ENCODE measurements at regions not wholly inside any gene's neighbourhood (a gene's known extent, or its start where the extent isn't known, plus 50 kb on each side); places are given as distances from the start of the nearest gene placed in this dataset.

DNA sequence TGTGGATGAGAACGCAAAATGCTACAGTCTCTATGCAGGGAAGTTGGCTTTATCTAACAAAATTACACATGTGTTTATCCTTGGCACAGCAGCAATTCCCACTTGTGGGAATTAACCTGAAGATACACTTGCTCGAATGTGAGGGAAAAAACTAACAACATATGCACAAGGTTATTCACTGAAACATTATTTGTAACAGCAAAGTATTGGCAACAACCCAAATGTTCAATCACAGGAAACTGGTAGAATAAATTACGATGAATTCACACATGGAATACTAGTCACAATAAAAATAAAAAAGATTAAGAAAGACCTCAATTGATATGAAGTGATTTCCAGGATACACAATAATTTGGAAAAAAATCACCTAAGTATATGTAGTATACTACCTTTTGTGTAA is 68.1 kb upstream of the OGFRL1 start:
- H3K36me3 ChIP-seq (ENCODE audit: insufficient read depth, low read length): no peaks in the 10 kb centered on the region
- H3K4me2 ChIP-seq (ENCODE audit: insufficient read depth, low read length): no peak overlapping the region
- no peaks in the 10 kb centered on the region for H4K20me1 ChIP-seq (ENCODE audit: insufficient read depth, low read length)
- H3K9ac ChIP-seq (ENCODE audit: low read depth, low read length): no peak overlapping the region
- TF ChIP-seq EZH2 (IDR thresholded peaks at IDR 0.05; ENCODE audit: borderline replicate concordance, low read depth, low read length, severe bottlenecking): no peak
- TF ChIP-seq, protein P1, sequence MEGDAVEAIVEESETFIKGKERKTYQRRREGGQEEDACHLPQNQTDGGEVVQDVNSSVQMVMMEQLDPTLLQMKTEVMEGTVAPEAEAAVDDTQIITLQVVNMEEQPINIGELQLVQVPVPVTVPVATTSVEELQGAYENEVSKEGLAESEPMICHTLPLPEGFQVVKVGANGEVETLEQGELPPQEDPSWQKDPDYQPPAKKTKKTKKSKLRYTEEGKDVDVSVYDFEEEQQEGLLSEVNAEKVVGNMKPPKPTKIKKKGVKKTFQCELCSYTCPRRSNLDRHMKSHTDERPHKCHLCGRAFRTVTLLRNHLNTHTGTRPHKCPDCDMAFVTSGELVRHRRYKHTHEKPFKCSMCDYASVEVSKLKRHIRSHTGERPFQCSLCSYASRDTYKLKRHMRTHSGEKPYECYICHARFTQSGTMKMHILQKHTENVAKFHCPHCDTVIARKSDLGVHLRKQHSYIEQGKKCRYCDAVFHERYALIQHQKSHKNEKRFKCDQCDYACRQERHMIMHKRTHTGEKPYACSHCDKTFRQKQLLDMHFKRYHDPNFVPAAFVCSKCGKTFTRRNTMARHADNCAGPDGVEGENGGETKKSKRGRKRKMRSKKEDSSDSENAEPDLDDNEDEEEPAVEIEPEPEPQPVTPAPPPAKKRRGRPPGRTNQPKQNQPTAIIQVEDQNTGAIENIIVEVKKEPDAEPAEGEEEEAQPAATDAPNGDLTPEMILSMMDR (IDR thresholded peaks at IDR 0.05; ENCODE audit: borderline replicate concordance, extremely low read depth, low read length, poor library complexity, severe bottlenecking): no peak
- H3K4me3 ChIP-seq (ENCODE audit: low read depth in 1 of 2, low read length in 2 of 2): no peak overlapping the region
- no peaks in the 10 kb centered on the region for H3K27me3 ChIP-seq (ENCODE audit: insufficient read depth, low read length, poor library complexity)
- no peaks in the 10 kb centered on the region for H3K4me1 ChIP-seq (ENCODE audit: insufficient read depth, low read length)
- no peak overlapping the region for H2AFZ ChIP-seq (ENCODE audit: low read depth, low read length)
- no peak for DNase-seq
- H3K79me2 ChIP-seq (ENCODE audit: insufficient read depth, low read length): no peaks in the 10 kb centered on the region
- H3K27ac ChIP-seq (ENCODE audit: low read length): no peak overlapping the region
- no peak for ATAC-seq (ENCODE audit: insufficient read depth, low read depth)
- no peaks in the 10 kb centered on the region for H3K9me3 ChIP-seq (ENCODE audit: insufficient read depth, low read length, severe bottlenecking)

DNA sequence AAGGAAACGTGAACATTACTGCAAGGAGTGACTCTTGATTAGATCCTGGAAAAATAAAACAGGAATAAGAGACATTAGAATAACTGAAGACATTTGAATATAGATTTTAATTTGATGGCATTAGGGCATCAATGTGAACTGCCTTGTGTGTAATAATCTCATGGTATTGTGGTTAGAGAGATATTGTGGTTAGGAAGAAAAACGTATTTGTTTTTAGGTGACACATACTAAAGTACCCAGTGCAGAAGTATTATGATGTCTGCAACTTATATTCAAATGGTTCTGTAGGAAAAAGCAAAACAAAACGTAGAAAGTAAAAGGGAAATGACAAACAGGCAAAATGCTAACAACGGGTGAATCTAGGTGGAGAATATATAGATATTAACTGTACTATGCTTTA is 65.9 kb upstream of the OGFRL1 start:
- no peak for ATAC-seq (ENCODE audit: insufficient read depth, low read depth)
- Histone ChIP-seq H3K9ac (ENCODE audit: low read depth, low read length) (no peak overlapping the region), H3K4me3 (ENCODE audit: low read depth in 1 of 2, low read length in 2 of 2) (no peak overlapping the region), H3K36me3 (ENCODE audit: insufficient read depth, low read length) (no peaks in the 10 kb centered on the region), H2AFZ (ENCODE audit: low read depth, low read length) (no peak overlapping the region), H3K27ac (ENCODE audit: low read length) (no peak overlapping the region), H3K4me2 (ENCODE audit: insufficient read depth, low read length) (no peak overlapping the region), H3K9me3 (ENCODE audit: insufficient read depth, low read length, severe bottlenecking) (no peaks in the 10 kb centered on the region), H3K4me1 (ENCODE audit: insufficient read depth, low read length) (no peaks in the 10 kb centered on the region), H3K79me2 (ENCODE audit: insufficient read depth, low read length) (no peaks in the 10 kb centered on the region), H4K20me1 (ENCODE audit: insufficient read depth, low read length) (no peaks in the 10 kb centered on the region), H3K27me3 (ENCODE audit: insufficient read depth, low read length, poor library complexity) (no peaks in the 10 kb centered on the region)
- no peak for DNase-seq
- TF ChIP-seq, protein P1 (IDR thresholded peaks at IDR 0.05; ENCODE audit: borderline replicate concordance, extremely low read depth, low read length, poor library complexity, severe bottlenecking): no peak
- TF ChIP-seq EZH2 (IDR thresholded peaks at IDR 0.05; ENCODE audit: borderline replicate concordance, low read depth, low read length, severe bottlenecking): no peak

DNA sequence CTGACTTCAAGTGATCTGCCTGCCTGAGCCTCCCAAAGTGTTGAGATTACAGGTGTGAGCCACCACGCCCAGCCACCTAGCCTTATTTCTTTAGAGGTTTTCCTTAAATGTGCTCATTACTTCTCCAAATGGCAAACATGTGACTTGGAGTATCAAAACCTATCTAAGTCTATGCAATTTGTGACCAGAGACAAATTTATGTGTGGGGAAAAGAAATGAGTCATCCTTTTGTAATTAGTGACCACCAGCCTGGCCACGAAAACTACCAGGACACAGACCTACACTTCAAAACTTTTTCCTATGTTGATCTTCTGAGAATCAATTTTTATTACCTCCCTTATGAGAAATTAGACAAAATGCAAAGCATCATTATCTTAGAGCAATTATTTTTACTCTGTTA is 64.6 kb upstream of the OGFRL1 start:
- H3K36me3 ChIP-seq (ENCODE audit: insufficient read depth, low read length): no peaks in the 10 kb centered on the region
- no peaks in the 10 kb centered on the region for H3K4me1 ChIP-seq (ENCODE audit: insufficient read depth, low read length)
- H3K9me3 ChIP-seq (ENCODE audit: insufficient read depth, low read length, severe bottlenecking): no peaks in the 10 kb centered on the region
- no peak overlapping the region for H2AFZ ChIP-seq (ENCODE audit: low read depth, low read length)
- no peak overlapping the region for H3K27ac ChIP-seq (ENCODE audit: low read length)
- H3K9ac ChIP-seq (ENCODE audit: low read depth, low read length): no peak overlapping the region
- no peaks in the 10 kb centered on the region for H4K20me1 ChIP-seq (ENCODE audit: insufficient read depth, low read length)
- TF ChIP-seq, protein P1 (IDR thresholded peaks at IDR 0.05; ENCODE audit: borderline replicate concordance, extremely low read depth, low read length, poor library complexity, severe bottlenecking): no peak
- no peak for TF ChIP-seq EZH2 (IDR thresholded peaks at IDR 0.05; ENCODE audit: borderline replicate concordance, low read depth, low read length, severe bottlenecking)
- DNase-seq: no peak
- no peaks in the 10 kb centered on the region for H3K27me3 ChIP-seq (ENCODE audit: insufficient read depth, low read length, poor library complexity)
- H3K79me2 ChIP-seq (ENCODE audit: insufficient read depth, low read length): no peaks in the 10 kb centered on the region
- H3K4me3 ChIP-seq (ENCODE audit: low read depth in 1 of 2, low read length in 2 of 2): no peak overlapping the region
- no peak overlapping the region for H3K4me2 ChIP-seq (ENCODE audit: insufficient read depth, low read length)
- no peak for ATAC-seq (ENCODE audit: insufficient read depth, low read depth)

DNA sequence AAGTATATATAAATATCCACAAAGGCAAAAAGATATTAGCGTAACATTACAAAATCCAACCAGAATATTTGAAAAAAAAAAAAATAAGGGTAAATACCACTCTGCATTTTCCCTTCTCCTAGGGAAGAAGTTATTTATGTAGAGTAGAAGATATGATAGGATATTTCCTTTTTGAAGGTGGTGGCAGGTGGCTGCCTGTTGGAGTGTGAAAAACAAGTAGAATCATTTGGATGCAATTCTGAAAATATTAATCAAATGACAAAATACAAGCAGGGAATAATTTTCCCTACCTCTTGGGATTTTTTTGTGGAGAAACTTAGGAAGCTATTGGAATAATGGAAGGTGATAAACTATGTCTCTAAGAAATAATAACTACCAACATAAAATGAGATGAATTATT is 62.5 kb upstream of the OGFRL1 start:
- no peaks in the 10 kb centered on the region for H3K36me3 ChIP-seq (ENCODE audit: insufficient read depth, low read length)
- DNase-seq: no peak
- H3K4me2 ChIP-seq (ENCODE audit: insufficient read depth, low read length): no peak overlapping the region
- H3K4me1 ChIP-seq (ENCODE audit: insufficient read depth, low read length): no peaks in the 10 kb centered on the region
- TF ChIP-seq, protein P1 (IDR thresholded peaks at IDR 0.05; ENCODE audit: borderline replicate concordance, extremely low read depth, low read length, poor library complexity, severe bottlenecking): no peak
- TF ChIP-seq EZH2 (IDR thresholded peaks at IDR 0.05; ENCODE audit: borderline replicate concordance, low read depth, low read length, severe bottlenecking): no peak
- H3K27ac ChIP-seq (ENCODE audit: low read length): no peak overlapping the region
- H4K20me1 ChIP-seq (ENCODE audit: insufficient read depth, low read length): no peaks in the 10 kb centered on the region
- no peaks in the 10 kb centered on the region for H3K27me3 ChIP-seq (ENCODE audit: insufficient read depth, low read length, poor library complexity)
- H3K4me3 ChIP-seq (ENCODE audit: low read depth in 1 of 2, low read length in 2 of 2): no peak overlapping the region
- no peaks in the 10 kb centered on the region for H3K79me2 ChIP-seq (ENCODE audit: insufficient read depth, low read length)
- H3K9me3 ChIP-seq (ENCODE audit: insufficient read depth, low read length, severe bottlenecking): no peaks in the 10 kb centered on the region
- no peak for ATAC-seq (ENCODE audit: insufficient read depth, low read depth)
- no peak overlapping the region for H2AFZ ChIP-seq (ENCODE audit: low read depth, low read length)
- no peak overlapping the region for H3K9ac ChIP-seq (ENCODE audit: low read depth, low read length)

All from DND-41 (cell line).